ENCODE measurements at regions not wholly inside any gene's neighbourhood (a gene's known extent, or its start where the extent isn't known, plus 50 kb on each side); places are given as distances from the start of the nearest gene placed in this dataset.
"Not testable (repeated sequence)": the region's sequence is repeated elsewhere in the genome, so short reads cannot be mapped to it uniquely, and the experiment has no call there.

DNA sequence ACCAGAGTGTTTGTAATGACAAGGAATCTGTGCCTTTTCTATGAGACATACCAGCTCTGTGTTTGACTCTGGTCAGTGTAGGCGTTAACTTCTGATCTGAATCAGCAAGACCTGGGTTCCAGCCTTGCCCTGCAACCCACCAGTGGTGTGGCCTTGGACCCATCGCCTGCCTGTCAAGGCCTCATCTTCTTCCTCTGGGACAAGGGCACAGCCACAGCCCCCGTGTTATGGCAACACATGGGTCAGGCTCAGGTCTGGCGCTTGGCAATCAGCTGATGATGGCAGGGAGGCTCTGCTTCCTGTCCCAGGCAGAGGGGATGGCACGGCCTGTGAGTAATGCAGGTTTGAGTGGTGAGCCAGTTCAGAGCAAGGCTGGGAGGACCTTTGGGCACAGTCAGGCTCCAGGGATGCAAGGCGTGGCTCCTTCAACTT is 69.1 kb upstream of the PLGLB2 start:
- not testable (repeated sequence) for H3K27me3 ChIP-seq (ENCODE audit: insufficient read depth, poor library complexity, severe bottlenecking); DNase-seq (ENCODE audit: low read depth in 1 of 2, low spot score in 1 of 2); H3K4me3 ChIP-seq (replicated peaks; ENCODE audit: insufficient read depth, low read length); H3K27ac ChIP-seq (replicated peaks)

DNA sequence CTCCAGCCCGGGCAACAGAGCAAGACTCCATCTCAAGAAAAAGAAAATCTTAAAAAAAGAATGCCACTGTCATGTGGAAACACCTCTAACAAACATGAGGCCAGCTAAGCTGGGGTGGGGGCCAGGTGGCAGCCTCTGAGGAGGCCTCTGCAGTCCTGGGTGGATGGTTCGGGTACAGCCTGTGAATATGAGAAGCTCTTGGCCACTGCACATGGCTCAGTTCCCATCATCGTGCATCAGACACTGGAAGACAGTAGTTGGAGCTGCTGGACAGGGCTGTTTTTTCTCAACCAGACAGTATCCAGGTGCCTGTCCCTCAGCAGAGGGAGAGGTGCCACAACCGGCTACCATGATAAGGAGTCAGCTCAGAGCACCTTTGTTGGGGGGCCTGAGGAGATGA is 67.9 kb upstream of the PLGLB2 start:
- H3K27ac ChIP-seq (replicated peaks); DNase-seq (ENCODE audit: low read depth in 1 of 2, low spot score in 1 of 2); H3K27me3 ChIP-seq (ENCODE audit: insufficient read depth, poor library complexity, severe bottlenecking); H3K4me3 ChIP-seq (replicated peaks; ENCODE audit: insufficient read depth, low read length): not testable (repeated sequence)

GRCh38 chr2:87680691-87681090 is 67.2 kb upstream of the PLGLB2 start:
- not testable (repeated sequence) for H3K4me3 ChIP-seq (replicated peaks; ENCODE audit: insufficient read depth, low read length); H3K27me3 ChIP-seq (ENCODE audit: insufficient read depth, poor library complexity, severe bottlenecking); H3K27ac ChIP-seq (replicated peaks); DNase-seq (ENCODE audit: low read depth in 1 of 2, low spot score in 1 of 2)

DNA sequence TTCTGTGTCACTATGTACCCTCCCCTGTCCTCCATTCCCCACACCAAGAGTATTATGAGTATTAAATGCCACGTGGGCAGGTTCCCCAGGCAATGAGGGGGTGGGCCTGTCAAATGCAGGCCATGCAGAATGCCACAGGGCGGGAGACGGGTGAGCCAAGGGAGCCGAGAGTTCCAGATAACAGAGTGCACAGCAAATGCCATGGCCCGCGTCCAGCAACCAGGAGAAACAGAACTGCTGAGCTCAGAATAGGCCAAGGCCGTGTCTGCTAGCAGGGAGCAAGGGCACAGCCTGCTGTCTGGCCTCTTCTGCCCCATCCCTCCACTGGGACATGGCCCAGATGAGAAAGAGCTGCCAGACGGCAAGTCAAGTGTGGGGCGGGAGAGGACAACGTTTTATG is 64.4 kb upstream of the PLGLB2 start:
- H3K27ac ChIP-seq (replicated peaks); H3K27me3 ChIP-seq (ENCODE audit: insufficient read depth, poor library complexity, severe bottlenecking); H3K4me3 ChIP-seq (replicated peaks; ENCODE audit: insufficient read depth, low read length); DNase-seq (ENCODE audit: low read depth in 1 of 2, low spot score in 1 of 2): not testable (repeated sequence)

DNA sequence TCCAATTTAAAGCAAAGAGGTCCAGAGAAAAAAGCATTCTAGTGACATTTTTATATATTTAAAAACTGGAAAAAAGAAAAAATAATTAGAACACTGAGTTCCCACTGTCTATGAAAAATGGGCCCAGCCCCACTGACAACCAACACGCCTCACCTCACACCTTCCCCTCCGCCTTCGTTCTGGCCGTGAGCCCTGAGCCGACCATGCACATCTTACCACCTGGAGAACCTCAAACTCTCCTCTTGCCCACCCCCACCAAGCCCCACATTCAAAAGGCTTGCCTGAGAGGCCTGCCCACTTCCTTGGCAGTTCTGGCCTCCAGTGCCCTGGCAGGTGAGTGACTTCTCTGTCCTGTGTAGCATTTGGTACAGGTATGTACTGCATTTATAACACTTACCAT is 63.9 kb upstream of the PLGLB2 start:
- not testable (repeated sequence) for H3K27ac ChIP-seq (replicated peaks); DNase-seq (ENCODE audit: low read depth in 1 of 2, low spot score in 1 of 2); H3K27me3 ChIP-seq (ENCODE audit: insufficient read depth, poor library complexity, severe bottlenecking)

DNA sequence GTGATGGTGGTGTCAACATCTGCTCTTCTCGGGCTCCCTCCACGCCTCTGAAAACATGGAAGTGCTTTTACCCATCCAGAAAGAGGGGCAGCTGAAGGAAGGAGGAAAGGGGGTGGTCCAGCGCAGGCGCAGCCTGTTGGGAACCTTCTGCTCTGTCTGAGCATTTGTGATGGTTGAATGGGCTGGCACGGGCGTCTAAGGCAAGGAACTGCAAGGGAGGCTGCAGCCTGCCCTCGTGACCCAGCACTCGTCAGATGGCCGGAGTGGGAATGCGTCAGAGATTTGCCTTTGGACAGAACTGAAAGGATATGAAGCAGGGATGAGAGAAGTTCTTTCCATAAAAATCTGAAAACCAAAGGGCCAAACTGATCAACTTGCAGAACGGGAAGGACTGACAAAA is 62.3 kb upstream of the PLGLB2 start:
- H3K27me3 ChIP-seq (ENCODE audit: insufficient read depth, poor library complexity, severe bottlenecking); H3K27ac ChIP-seq (replicated peaks); H3K4me3 ChIP-seq (replicated peaks; ENCODE audit: insufficient read depth, low read length); DNase-seq (ENCODE audit: low read depth in 1 of 2, low spot score in 1 of 2): not testable (repeated sequence)

More for the DNA sequence above, 63.9 kb upstream of the PLGLB2 start:
- H3K4me3 ChIP-seq (replicated peaks; ENCODE audit: insufficient read depth, low read length): not testable (repeated sequence)

GRCh38 chr2:87686873-87687549 is 60.9 kb upstream of the PLGLB2 start:
- not testable (repeated sequence) for H3K27me3 ChIP-seq (ENCODE audit: insufficient read depth, poor library complexity, severe bottlenecking); H3K27ac ChIP-seq (replicated peaks); DNase-seq (ENCODE audit: low read depth in 1 of 2, low spot score in 1 of 2); H3K4me3 ChIP-seq (replicated peaks; ENCODE audit: insufficient read depth, low read length)

DNA sequence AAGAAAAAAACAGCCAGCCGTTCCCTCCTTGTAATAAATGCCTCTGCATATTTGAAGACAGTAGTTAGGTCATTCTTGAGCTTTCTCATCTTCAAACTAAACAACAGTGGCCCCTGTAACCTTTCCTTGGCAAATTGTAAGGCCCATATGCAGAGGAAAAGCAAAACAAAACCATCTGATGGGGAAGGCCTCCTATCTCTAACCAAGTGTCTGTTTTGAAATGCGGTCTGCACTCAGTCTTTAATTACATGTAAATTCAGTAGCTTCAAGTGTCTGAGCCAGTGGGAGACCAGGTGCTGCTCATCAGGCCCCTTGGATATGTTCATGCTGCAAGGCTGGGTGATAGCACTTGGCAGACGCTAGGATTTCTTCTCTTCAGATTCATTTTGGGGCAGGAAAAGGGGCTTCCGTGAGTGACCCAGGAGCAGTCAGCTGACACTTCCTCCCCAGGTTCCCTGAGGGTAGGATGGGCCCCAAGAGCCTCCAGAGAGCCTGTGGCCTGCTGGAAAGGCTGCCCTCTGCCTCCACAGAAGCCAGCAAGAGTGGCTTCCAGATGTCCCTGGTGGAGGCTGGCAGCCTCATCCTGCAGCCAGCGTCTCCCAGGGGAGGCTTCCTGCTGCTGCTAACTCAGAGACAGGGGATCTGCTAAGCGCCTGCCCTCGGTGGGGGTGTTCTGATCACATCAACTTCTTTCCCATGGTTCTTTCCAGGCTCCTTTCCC is 60.2 kb upstream of the PLGLB2 start:
- not testable (repeated sequence) for H3K27ac ChIP-seq (replicated peaks); DNase-seq (ENCODE audit: low read depth in 1 of 2, low spot score in 1 of 2); H3K27me3 ChIP-seq (ENCODE audit: insufficient read depth, poor library complexity, severe bottlenecking); H3K4me3 ChIP-seq (replicated peaks; ENCODE audit: insufficient read depth, low read length)

- H3K27ac ChIP-seq (replicated peaks); H3K27me3 ChIP-seq (ENCODE audit: insufficient read depth, poor library complexity, severe bottlenecking); DNase-seq (ENCODE audit: low read depth in 1 of 2, low spot score in 1 of 2); H3K4me3 ChIP-seq (replicated peaks; ENCODE audit: insufficient read depth, low read length): not testable (repeated sequence)
These were observed 55.8 kb upstream of the PLGLB2 start for GRCh38 chr2:87691899-87692592.

DNA sequence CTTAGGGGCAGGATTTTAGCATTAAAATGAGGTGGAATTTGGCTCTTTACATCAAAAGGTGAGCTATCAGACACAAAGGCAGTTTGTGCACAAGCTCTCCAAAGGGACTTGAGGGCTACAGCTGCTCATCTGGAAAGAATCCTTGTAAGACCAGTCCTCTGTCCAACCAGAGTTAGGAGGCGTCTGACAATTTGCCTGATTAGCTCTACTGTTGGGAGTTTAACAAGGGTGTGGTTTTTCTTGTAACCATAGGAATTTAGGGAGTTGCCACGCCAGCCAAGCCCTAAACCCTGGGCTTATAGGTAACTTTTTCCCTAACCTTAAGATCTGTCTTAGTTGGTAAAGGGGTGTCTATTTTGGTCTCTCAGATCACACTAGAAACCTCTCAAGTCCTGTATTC is 55.0 kb upstream of the PLGLB2 start:
- H3K27ac ChIP-seq (replicated peaks); H3K4me3 ChIP-seq (replicated peaks; ENCODE audit: insufficient read depth, low read length); DNase-seq (ENCODE audit: low read depth in 1 of 2, low spot score in 1 of 2); H3K27me3 ChIP-seq (ENCODE audit: insufficient read depth, poor library complexity, severe bottlenecking): not testable (repeated sequence)

GRCh38 chr2:87693882-87694281 is 54.0 kb upstream of the PLGLB2 start:
- H3K4me3 ChIP-seq (replicated peaks; ENCODE audit: insufficient read depth, low read length); H3K27me3 ChIP-seq (ENCODE audit: insufficient read depth, poor library complexity, severe bottlenecking); DNase-seq (ENCODE audit: low read depth in 1 of 2, low spot score in 1 of 2); H3K27ac ChIP-seq (replicated peaks): not testable (repeated sequence)

- not testable (repeated sequence) for DNase-seq (ENCODE audit: low read depth in 1 of 2, low spot score in 1 of 2); H3K27me3 ChIP-seq (ENCODE audit: insufficient read depth, poor library complexity, severe bottlenecking); H3K4me3 ChIP-seq (replicated peaks; ENCODE audit: insufficient read depth, low read length); H3K27ac ChIP-seq (replicated peaks)
These were observed 52.1 kb upstream of the PLGLB2 start for GRCh38 chr2:87695596-87696323.
